C1 segment of cervical spinal cord (tissue), 14 donors: ENCODE measurements at regions not wholly inside any gene's neighbourhood (a gene's known extent, or its start where the extent isn't known, plus 50 kb on each side); places are given as distances from the start of the nearest gene placed in this dataset.

Experiments used
- DNase-seq, 14 donors: peaks; one replicate each; lab custom pipeline; 2025; lab: John Stamatoyannopoulos, UW

GRCh38 chr2:22199994-22200393 lies 1076.2 kb downstream of the TDRD15 start:
- no peak for DNase-seq

- DNase-seq, result no peak
These were observed 1085.8 kb downstream of the TDRD15 start for GRCh38 chr2:22209545-22209944.

DNA sequence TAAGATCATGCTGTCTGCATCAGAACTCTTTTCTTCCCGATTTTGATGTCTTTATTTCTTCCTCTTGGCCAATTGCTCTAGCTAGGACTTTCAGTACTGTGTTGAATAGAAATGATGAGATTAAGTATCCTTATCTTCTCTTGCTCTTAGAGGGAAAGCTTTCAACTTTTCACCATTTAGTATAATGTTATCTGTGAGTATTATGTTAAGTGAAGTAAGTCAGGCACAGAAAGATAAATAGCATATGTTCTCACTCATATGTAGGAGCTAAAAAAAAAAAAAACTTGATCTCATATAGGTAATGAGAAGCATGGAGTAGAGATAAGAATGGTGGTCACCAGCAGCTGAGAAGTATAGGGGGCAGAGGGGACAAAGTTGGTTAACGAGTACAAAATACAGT lies 1089.5 kb downstream of the TDRD15 start:
- DNase-seq, result no peak

- no peak for DNase-seq
These were observed 1091.7 kb downstream of the TDRD15 start for GRCh38 chr2:22215517-22215916.

GRCh38 chr2:22217881-22218280 lies 1094.1 kb downstream of the TDRD15 start:
- DNase-seq, result no peak

DNA sequence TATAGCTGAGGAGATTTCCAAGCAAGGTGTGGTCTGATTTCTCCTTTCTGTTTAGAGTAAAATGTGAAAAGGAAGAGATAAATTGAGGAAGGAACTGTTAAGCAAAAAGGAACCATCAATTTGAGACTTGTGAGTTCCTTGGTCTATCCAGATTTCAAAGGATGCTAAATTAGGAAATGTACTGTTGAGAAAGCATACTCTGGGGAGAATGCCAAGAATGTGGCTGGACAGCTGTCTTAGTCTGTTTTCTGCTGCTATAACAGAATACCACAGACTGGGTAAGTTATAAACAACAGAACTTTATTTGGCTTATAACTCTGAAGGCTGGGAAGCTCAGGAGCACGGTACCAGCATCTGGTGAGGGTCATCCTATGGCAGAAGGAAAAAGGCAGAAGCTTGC lies 1097.2 kb downstream of the TDRD15 start:
- DNase-seq, result no peak

DNA sequence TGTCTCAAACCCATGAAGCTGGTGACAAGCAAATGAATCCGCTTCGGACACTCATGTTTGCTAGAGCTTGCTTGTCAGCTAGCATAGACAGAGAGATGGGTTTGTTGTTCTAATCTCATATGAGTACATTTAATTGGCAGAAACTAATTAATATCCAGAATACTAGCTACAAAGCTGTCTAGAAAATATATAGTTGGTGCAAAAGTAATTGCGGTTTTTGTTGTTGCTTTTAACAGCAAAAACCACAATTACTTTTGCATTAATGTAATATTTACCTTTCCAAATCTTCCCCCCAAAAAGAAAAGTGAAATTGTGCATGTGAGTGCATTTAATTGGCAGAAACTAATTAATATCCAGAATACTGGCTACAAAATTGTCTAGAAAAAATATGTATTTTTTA lies 1115.2 kb downstream of the TDRD15 start:
- DNase-seq, result no peak

DNA sequence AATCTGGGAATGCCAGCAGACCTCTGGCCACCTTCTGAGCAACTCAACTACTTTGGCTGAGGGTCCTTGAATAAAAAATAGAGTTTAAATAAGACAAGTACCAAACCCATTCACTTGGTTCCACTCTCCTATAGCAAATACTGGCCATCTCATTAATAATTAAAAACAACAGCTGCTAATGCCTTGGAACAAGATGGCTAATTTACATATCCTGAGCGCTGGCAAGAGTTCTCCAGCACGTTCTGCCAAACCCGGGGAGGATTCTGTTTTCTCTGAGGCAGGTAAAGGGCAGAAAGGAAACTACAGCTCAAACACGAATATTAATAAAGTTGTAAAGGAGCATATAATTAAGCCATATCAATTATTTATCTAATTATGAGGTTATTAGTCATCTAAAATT lies 1123.7 kb downstream of the TDRD15 start:
- no peak for DNase-seq

- DNase-seq, result no peak
These were observed 1125.1 kb downstream of the TDRD15 start for GRCh38 chr2:22248851-22249250.

DNA sequence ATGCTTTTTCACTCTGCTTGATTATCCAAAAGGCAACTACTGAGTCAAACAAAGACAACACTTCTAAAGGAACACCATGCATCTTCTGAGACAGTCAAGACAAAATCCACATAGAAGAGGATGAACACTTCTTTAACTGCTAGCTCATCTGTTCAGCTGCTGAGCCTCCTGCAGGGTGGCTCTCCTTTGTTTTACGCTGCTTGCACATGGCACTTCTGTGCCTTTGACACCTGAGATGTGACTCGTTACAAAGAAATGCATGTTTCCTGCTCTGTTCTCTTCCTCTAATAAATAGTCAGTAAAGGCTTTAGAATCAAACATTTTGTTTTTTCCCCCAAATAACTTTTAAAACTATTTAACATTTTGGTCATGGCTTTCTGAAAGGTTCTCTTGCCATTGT lies 1129.4 kb downstream of the TDRD15 start:
- DNase-seq, result no peak

GRCh38 chr2:22261165-22261564 lies 1123.8 kb upstream of the KLHL29 start:
- DNase-seq, result no peak

DNA sequence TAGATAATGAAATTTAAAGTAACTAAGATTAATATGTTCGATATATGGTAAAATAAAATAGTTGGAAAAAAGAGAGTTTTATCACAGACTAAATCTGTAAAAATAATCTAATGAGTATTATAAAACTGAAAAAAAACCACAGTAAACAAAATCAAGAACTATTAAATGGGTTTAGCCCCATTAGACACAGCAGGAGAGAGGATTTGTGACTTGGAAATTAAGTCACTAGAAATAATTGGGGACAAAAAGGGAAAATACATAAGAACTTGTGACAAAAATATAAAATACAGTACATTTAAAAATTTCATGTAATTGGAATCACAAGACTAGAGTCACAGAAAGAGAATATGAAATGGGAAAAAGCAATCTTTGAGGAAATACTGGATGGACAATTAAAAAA lies 1114.6 kb upstream of the KLHL29 start:
- no peak for DNase-seq

- DNase-seq, result no peak
These were observed 1111.1 kb upstream of the KLHL29 start for GRCh38 chr2:22273853-22274252.

DNA sequence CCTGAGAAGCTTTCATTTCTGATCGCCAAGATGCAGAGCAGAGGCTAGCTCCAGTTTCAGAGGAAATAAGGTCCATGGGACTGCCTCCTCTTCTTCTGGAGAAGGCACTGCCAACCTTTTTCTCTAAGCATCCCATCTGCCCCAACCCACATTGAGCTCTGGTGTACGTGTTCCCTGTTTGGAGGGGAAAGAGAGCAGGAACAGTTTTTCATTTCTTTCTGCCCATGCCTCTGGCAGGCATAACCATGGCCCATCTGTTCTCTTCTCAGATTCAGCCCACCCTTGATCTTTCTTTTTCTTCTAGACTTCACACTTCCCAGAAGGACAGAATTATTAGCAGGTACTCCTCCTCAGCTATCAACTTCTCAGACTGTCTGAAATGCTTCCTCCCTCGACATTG lies 1110.3 kb upstream of the KLHL29 start:
- no peak for DNase-seq

DNA sequence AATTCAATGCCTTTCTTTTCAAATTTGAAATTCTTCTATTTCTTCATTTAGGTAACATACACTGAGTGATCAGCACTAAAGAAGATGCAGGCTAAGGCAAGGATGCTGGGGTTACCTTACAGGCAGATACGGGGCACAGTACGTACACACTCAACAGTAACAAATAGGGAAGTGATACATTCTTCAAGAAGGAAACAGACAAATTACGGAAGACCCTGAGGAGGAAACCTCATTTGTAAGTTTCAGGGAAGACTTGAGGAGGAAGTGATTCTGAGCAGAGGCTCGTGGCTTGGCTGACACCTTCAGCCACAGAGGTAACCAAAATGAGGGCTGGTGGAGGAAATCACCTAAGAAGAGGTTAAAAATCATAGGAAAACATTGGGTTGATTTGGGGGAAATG lies 1108.3 kb upstream of the KLHL29 start:
- no peak for DNase-seq

DNA sequence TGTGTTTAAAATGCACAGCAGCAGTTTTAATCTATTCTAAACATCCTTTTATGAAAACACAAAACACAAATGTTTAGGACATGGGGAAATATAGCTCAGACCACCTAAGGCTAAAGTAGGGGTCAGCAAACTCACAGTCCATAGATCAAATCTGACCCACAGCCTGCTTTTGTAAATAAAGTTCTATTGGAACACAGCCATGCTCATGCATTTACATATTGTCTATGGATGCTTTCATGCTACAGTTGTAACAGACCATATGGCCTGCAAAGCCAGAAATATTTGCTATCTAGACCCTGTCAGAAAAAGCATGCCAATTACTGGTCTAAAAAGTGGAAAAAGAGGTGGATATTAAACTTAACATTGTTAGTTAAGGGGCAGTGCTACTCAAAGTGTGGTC lies 1105.4 kb upstream of the KLHL29 start:
- DNase-seq, result no peak

GRCh38 chr2:22281033-22281432 lies 1103.9 kb upstream of the KLHL29 start:
- DNase-seq, result no peak

DNA sequence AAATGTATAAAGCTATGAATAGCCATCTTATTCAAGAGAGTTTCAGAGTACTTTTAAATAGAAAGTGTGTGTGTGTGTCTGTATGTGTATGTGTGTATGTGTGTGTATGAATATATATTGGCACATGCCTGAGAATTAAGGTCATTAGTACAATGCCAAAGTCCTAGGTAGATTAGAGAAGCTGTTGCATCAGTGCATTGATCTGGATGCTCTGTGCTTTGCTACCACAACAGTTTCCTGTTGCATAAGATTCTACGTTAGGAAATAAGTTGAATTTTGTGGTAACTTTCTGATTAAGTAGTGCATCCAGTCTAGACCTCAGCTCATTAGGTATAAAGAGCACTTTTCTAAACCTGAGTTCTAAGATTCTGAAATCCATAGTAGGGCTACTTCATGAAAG lies 1102.8 kb upstream of the KLHL29 start:
- DNase-seq, result no peak

GRCh38 chr2:22282916-22283315 lies 1102.1 kb upstream of the KLHL29 start:
- no peak for DNase-seq

DNA sequence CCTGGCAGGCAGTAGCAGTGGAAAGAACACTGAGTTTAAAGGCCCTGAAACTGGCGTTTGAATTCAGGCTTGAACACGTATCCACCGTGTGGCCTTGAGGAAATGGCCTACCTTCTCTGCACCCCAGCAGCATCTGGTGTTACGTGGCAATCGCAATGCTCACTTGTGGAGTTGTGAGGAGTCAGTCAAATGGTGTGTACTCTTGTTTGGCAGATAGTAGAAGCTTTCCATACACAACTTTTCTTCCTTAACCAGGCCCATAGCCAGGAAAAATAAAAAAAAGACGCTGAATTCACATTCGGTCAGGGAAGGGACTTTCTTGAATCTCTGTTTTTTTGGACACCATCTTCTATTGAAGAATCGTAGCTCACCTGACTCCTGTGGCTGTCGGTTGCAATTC lies 1101.5 kb upstream of the KLHL29 start:
- no peak for DNase-seq

DNA sequence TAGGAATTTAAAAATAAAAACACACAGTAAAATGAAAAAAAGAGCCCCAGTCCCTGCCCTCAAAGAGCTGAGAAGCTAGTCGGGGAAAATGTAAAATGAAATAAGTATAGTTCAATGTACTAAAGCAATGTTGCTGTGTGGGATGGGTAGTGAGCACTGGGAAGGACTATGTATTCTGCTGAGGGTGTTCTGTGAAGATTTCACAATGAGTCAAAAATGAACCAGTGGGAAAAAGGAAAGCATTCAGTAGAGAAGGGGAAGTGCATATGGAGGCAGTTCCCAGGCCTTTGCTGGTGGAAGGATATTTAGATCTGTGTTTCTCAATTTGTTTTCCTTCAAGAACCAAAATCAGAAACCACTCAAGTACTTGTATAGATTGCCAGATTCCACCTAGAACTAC lies 1094.7 kb upstream of the KLHL29 start:
- no peak for DNase-seq

- no peak for DNase-seq
These were observed 1094.0 kb upstream of the KLHL29 start for GRCh38 chr2:22290909-22291473.

DNA sequence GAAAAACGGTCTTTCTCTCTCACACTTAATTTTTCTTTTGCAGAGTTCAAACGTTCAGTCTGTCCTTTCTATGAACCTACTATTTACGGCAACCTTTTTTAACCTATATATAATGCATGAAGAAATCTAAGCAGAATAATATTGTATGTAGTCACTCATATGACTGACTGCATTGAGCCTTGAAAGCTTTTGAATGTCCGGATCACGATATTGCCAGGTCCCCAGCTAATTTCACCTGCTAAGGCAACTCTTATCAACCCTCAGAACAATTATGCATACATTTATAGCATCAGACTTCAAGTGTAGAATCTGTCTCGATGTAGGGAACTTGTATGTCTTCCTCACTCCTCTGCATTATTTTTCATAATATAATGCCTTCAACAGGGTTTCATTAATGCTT lies 1083.8 kb upstream of the KLHL29 start:
- no peak for DNase-seq

GRCh38 chr2:22326250-22326649 lies 1058.7 kb upstream of the KLHL29 start:
- DNase-seq, result no peak
